ENCODE measurements at regions not wholly inside any gene's neighbourhood (a gene's known extent, or its start where the extent isn't known, plus 50 kb on each side); places are given as distances from the start of the nearest gene placed in this dataset.

DNA sequence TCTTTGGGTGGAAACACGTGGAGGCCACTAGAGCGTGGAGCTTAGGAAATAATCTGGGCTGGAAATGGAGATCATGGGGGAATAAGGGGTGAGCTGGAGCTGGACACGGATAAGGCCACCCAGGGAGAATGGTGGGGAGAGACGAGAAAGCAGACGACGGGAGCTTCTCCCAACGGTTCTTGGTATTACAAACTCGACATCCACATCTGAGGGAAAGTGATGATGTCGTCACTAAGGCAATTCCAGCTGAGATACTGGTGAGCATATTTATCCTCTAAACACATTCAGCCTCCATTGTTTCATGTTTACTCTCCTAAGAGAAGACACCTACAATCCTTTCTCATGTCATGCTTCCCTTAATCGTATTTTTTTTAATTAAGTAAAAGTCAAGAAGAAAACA, 50.2 kb upstream of the SNX9 start:
- no peak for DNase-seq (ENCODE audit: low spot score)
